GM10266 (cell line): ENCODE measurements at regions not wholly inside any gene's neighbourhood (a gene's known extent, or its start where the extent isn't known, plus 50 kb on each side); places are given as distances from the start of the nearest gene placed in this dataset.

ENCODE experiments used
- DNase-seq: peaks from one replicate; pipeline ENCODE4 v3.0.0; 2012; ENCODE audit errors: extremely low spot score
- CTCF ChIP-seq: IDR thresholded peaks from 2 replicates; pipeline ENCODE4 v1.5.1; 2012; ENCODE audit warnings: mild to moderate bottlenecking, low read depth; ENCODE audit not compliant: control insufficient read depth, insufficient read depth; ENCODE audit errors: missing control alignments

DNA sequence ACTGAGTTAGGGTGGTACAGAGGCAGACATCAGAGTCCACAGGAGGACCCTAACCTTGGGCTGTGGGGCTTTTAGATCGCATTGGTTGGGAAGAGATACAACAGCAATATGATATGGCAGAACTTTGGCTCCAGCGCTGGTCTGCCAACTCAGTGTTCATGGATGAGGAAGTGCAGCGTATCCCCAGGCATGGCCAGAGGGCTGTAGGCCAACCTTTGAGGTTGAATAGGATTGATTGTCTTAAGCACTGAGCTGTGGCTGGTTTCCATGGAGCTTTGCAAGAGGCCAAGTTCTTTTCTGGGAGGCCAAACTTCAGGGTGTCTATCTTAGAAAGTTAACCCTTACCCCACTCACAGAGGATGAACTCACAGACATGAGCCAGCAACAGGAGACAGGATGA, 144.1 kb upstream of the TMTC4 start:
- no peak for TF ChIP-seq CTCF
- no peak for DNase-seq

GRCh38 chr13:100817928-100818327, 143.3 kb upstream of the TMTC4 start:
- no peak for DNase-seq
- no peak for TF ChIP-seq CTCF

- no peak for DNase-seq
- no peak for TF ChIP-seq CTCF
These were observed 141.0 kb upstream of the TMTC4 start for GRCh38 chr13:100815476-100816046.

- DNase-seq, result no peak
- no peak for TF ChIP-seq CTCF
These were observed 138.5 kb upstream of the TMTC4 start for GRCh38 chr13:100812982-100813584.

DNA sequence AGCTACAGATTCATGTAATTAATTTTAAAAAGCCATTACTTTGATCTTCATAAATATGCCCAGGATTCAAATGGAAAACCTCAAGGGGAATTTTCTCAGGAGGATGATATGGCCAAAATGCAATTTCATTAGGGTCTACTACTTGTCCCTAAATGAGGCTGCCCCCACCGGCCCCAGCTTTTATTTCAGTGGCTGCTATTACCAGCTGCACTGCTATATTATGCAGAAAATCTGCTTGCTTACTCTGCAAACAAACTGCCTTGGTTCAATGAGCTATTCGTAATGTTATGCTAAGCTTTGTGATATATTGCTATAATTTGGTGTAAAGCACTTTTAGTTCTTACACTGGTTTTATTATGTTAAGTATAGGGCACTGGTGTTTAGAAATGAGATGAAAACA, 137.3 kb upstream of the TMTC4 start:
- no peak for DNase-seq
- no peak for TF ChIP-seq CTCF

- no peak for DNase-seq
These were observed 136.7 kb upstream of the TMTC4 start for GRCh38 chr13:100811024-100811865.

More at GRCh38 chr13:100811024-100811865, 136.7 kb upstream of the TMTC4 start:
- no peak for TF ChIP-seq CTCF
